ENCODE measurements at regions not wholly inside any gene's neighbourhood (a gene's known extent, or its start where the extent isn't known, plus 50 kb on each side); places are given as distances from the start of the nearest gene placed in this dataset.
"Not testable (repeated sequence)": the region's sequence is repeated elsewhere in the genome, so short reads cannot be mapped to it uniquely, and the experiment has no call there.

DNA sequence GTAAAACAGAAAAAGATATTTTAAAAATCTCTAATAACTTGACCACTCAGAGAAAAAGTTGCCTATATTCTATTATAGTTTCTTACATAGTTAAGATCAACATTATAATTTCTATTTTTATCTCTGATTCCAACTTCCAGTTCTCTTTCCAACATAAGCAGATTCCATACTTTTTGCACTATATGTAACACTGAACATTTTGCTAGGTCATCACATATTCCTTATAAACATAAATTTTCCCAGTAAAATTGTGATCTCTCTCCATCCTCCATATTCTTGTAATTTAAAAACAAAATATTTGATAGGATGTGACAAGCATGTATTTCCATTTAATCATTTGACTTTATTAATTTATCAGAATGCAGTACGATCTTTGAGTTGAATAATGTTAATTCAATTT, 170.4 kb upstream of the THSD7A start:
- Histone ChIP-seq H3K9me3 (ENCODE audit: low read length) (no peaks in the 10 kb centered on the region), H3K36me3 (ENCODE audit: insufficient read depth, low read length) (no peaks in the 10 kb centered on the region), H3K4me3 (ENCODE audit: low read depth in 1 of 2, low read length in 2 of 2) (no peak overlapping the region), H3K27me3 (ENCODE audit: control insufficient read depth in 1 of 2, insufficient read depth in 2 of 2, low read length in 2 of 2) (no peaks in the 10 kb centered on the region), H3K27ac (ENCODE audit: low read depth, low read length) (no peak overlapping the region), H3K9ac (ENCODE audit: low read length) (no peak overlapping the region), H3K4me1 (ENCODE audit: insufficient read depth, low read length) (no peaks in the 10 kb centered on the region)

GRCh38 chr7:12004581-12004980, 172.6 kb upstream of the THSD7A start:
- Histone ChIP-seq H3K27ac (ENCODE audit: low read depth, low read length) (no peak overlapping the region), H3K4me3 (ENCODE audit: low read depth in 1 of 2, low read length in 2 of 2) (no peak overlapping the region), H3K9ac (ENCODE audit: low read length) (no peak overlapping the region), H3K27me3 (ENCODE audit: control insufficient read depth in 1 of 2, insufficient read depth in 2 of 2, low read length in 2 of 2) (no peaks in the 10 kb centered on the region), H3K9me3 (ENCODE audit: low read length) (no peaks in the 10 kb centered on the region), H3K36me3 (ENCODE audit: insufficient read depth, low read length) (no peaks in the 10 kb centered on the region), H3K4me1 (ENCODE audit: insufficient read depth, low read length) (no peaks in the 10 kb centered on the region)

DNA sequence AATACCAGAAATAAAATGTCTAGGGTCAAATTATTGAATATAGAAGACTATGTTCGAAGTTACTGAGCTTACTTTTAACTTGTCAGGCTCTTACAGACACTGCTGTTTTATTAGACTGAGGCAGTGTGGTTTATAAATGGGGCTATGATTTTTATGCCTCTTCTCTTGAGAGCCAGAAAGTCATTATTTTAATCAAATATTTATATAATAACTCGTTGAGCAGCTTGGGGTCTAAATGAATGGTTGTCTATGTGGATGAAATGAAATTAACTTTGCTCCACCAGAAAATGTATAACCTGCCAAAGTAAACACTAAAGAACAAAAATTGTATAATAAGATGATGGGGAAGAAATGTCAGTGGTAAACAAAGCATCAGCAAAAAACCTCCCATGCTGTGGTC, 175.6 kb upstream of the THSD7A start:
- Histone ChIP-seq H3K4me1 (ENCODE audit: insufficient read depth, low read length) (no peaks in the 10 kb centered on the region), H3K27me3 (ENCODE audit: control insufficient read depth in 1 of 2, insufficient read depth in 2 of 2, low read length in 2 of 2) (no peaks in the 10 kb centered on the region), H3K36me3 (ENCODE audit: insufficient read depth, low read length) (no peaks in the 10 kb centered on the region), H3K9ac (ENCODE audit: low read length) (no peak overlapping the region), H3K9me3 (ENCODE audit: low read length) (no peaks in the 10 kb centered on the region), H3K27ac (ENCODE audit: low read depth, low read length) (no peak overlapping the region), H3K4me3 (ENCODE audit: low read depth in 1 of 2, low read length in 2 of 2) (no peak overlapping the region)

DNA sequence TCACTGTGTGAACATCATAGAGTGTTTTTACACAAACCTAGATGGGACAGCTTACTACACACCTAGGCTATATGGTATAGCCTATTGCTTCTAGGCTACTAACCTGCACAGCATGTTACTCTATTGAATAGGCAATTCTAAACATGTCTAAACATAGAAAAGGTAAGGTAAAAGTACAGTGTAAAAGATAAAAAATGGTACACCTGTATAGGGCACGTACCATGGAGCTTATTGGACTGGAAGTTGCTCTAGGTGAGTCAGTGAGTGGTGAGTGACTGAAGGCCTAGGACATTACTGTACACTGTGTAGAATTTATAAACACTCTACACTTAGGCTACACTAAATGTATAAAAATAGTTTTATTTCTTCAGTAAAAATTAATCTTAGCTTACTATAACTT, 182.0 kb upstream of the THSD7A start:
- H3K36me3 ChIP-seq (ENCODE audit: insufficient read depth, low read length) = no peaks in the 10 kb centered on the region
- no peaks in the 10 kb centered on the region for H3K9me3 ChIP-seq (ENCODE audit: low read length)
- H3K27me3 ChIP-seq (ENCODE audit: control insufficient read depth in 1 of 2, insufficient read depth in 2 of 2, low read length in 2 of 2) = no peaks in the 10 kb centered on the region
- no peak overlapping the region for H3K4me3 ChIP-seq (ENCODE audit: low read depth in 1 of 2, low read length in 2 of 2)
- H3K27ac ChIP-seq (ENCODE audit: low read depth, low read length) = no peak overlapping the region
- H3K4me1 ChIP-seq (ENCODE audit: insufficient read depth, low read length) = no peaks in the 10 kb centered on the region
- H3K9ac ChIP-seq (ENCODE audit: low read length) = no peak overlapping the region

GRCh38 chr7:12016439-12016838, 184.4 kb upstream of the THSD7A start:
- Histone ChIP-seq H3K4me3 (ENCODE audit: low read depth in 1 of 2, low read length in 2 of 2) (no peak overlapping the region), H3K4me1 (ENCODE audit: insufficient read depth, low read length) (no peaks in the 10 kb centered on the region), H3K27ac (ENCODE audit: low read depth, low read length) (no peak overlapping the region), H3K9me3 (ENCODE audit: low read length) (no peaks in the 10 kb centered on the region), H3K9ac (ENCODE audit: low read length) (no peak overlapping the region), H3K27me3 (ENCODE audit: control insufficient read depth in 1 of 2, insufficient read depth in 2 of 2, low read length in 2 of 2) (no peaks in the 10 kb centered on the region), H3K36me3 (ENCODE audit: insufficient read depth, low read length) (no peaks in the 10 kb centered on the region)

- Histone ChIP-seq H3K27me3 (ENCODE audit: control insufficient read depth in 1 of 2, insufficient read depth in 2 of 2, low read length in 2 of 2) (no peaks in the 10 kb centered on the region), H3K9me3 (ENCODE audit: low read length) (no peaks in the 10 kb centered on the region), H3K36me3 (ENCODE audit: insufficient read depth, low read length) (no peaks in the 10 kb centered on the region), H3K4me1 (ENCODE audit: insufficient read depth, low read length) (no peaks in the 10 kb centered on the region), H3K4me3 (ENCODE audit: low read depth in 1 of 2, low read length in 2 of 2) (no peak overlapping the region), H3K9ac (ENCODE audit: low read length) (no peak overlapping the region), H3K27ac (ENCODE audit: low read depth, low read length) (no peak overlapping the region)
Measured at GRCh38 chr7:12017046-12017445, 185.0 kb upstream of the THSD7A start.

- H3K27ac ChIP-seq (ENCODE audit: low read depth, low read length); H3K9ac ChIP-seq (ENCODE audit: low read length); H3K27me3 ChIP-seq (ENCODE audit: control insufficient read depth in 1 of 2, insufficient read depth in 2 of 2, low read length in 2 of 2); H3K36me3 ChIP-seq (ENCODE audit: insufficient read depth, low read length); H3K4me1 ChIP-seq (ENCODE audit: insufficient read depth, low read length); H3K4me3 ChIP-seq (ENCODE audit: low read depth in 1 of 2, low read length in 2 of 2); H3K9me3 ChIP-seq (ENCODE audit: low read length): not testable (repeated sequence)
Measured at GRCh38 chr7:12022011-12022410, 189.1 kb upstream of the TMEM106B start.

GRCh38 chr7:12025246-12025645, 185.8 kb upstream of the TMEM106B start:
- H3K4me3 ChIP-seq (ENCODE audit: low read depth in 1 of 2, low read length in 2 of 2) = no peak overlapping the region
- no peak overlapping the region for H3K9ac ChIP-seq (ENCODE audit: low read length)
- no peaks in the 10 kb centered on the region for H3K27me3 ChIP-seq (ENCODE audit: control insufficient read depth in 1 of 2, insufficient read depth in 2 of 2, low read length in 2 of 2)
- no peaks in the 10 kb centered on the region for H3K4me1 ChIP-seq (ENCODE audit: insufficient read depth, low read length)
- H3K27ac ChIP-seq (ENCODE audit: low read depth, low read length) = no peak overlapping the region
- no peaks in the 10 kb centered on the region for H3K9me3 ChIP-seq (ENCODE audit: low read length)
- no peaks in the 10 kb centered on the region for H3K36me3 ChIP-seq (ENCODE audit: insufficient read depth, low read length)

DNA sequence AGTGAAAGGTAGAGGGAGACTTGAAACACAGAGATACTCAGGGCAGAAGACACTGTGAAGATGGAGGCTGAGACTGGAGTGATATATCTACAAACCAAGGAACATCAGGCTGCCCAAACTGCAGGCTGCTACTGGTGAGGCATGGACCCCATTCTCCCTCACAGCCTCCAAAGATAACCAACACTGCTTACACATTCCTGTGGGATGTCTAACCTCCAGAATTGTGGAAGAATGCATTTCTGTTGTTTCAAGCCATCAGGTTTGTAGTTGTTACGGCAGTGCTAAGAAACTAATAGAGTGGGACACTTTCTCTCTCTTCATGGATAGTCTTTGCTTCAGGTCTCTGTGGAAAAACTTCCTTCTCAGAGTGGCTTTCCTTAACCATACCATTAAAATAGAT, 182.6 kb upstream of the TMEM106B start:
- no peaks in the 10 kb centered on the region for H3K36me3 ChIP-seq (ENCODE audit: insufficient read depth, low read length)
- no peaks in the 10 kb centered on the region for H3K27me3 ChIP-seq (ENCODE audit: control insufficient read depth in 1 of 2, insufficient read depth in 2 of 2, low read length in 2 of 2)
- H3K9ac ChIP-seq (ENCODE audit: low read length) = no peak overlapping the region
- H3K9me3 ChIP-seq (ENCODE audit: low read length) = no peaks in the 10 kb centered on the region
- H3K27ac ChIP-seq (ENCODE audit: low read depth, low read length) = no peak overlapping the region
- H3K4me3 ChIP-seq (ENCODE audit: low read depth in 1 of 2, low read length in 2 of 2) = no peak overlapping the region
- H3K4me1 ChIP-seq (ENCODE audit: insufficient read depth, low read length) = no peaks in the 10 kb centered on the region

GRCh38 chr7:12030116-12030515, 181.0 kb upstream of the TMEM106B start:
- H3K27me3 ChIP-seq (ENCODE audit: control insufficient read depth in 1 of 2, insufficient read depth in 2 of 2, low read length in 2 of 2) = no peaks in the 10 kb centered on the region
- no peaks in the 10 kb centered on the region for H3K4me1 ChIP-seq (ENCODE audit: insufficient read depth, low read length)
- no peaks in the 10 kb centered on the region for H3K9me3 ChIP-seq (ENCODE audit: low read length)
- H3K9ac ChIP-seq (ENCODE audit: low read length) = no peak overlapping the region
- no peak overlapping the region for H3K4me3 ChIP-seq (ENCODE audit: low read depth in 1 of 2, low read length in 2 of 2)
- no peak overlapping the region for H3K27ac ChIP-seq (ENCODE audit: low read depth, low read length)
- H3K36me3 ChIP-seq (ENCODE audit: insufficient read depth, low read length) = no peaks in the 10 kb centered on the region

DNA sequence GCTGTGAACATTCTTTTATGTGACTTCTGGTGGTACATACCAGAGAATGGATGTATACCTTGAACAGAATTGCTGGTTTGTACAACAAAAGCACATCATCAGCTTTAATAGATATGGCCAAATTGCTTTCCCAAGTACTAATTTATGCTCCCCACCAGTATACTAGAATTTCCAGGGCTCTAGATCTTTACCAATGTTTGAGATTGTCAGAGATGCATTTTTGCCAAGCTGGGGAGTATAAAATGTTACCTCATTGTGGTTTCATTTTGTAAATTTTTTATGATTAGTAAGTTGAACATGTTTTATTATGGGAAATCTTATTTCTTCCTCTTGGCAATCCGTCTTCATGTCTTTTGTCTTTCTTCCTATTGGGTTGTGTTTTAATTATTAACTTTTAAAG, 179.9 kb upstream of the TMEM106B start:
- Histone ChIP-seq H3K27ac (ENCODE audit: low read depth, low read length) (no peak overlapping the region), H3K27me3 (ENCODE audit: control insufficient read depth in 1 of 2, insufficient read depth in 2 of 2, low read length in 2 of 2) (no peaks in the 10 kb centered on the region), H3K36me3 (ENCODE audit: insufficient read depth, low read length) (no peaks in the 10 kb centered on the region), H3K9me3 (ENCODE audit: low read length) (no peaks in the 10 kb centered on the region), H3K4me1 (ENCODE audit: insufficient read depth, low read length) (no peaks in the 10 kb centered on the region), H3K4me3 (ENCODE audit: low read depth in 1 of 2, low read length in 2 of 2) (no peak overlapping the region), H3K9ac (ENCODE audit: low read length) (no peak overlapping the region)

- Histone ChIP-seq H3K27me3 (ENCODE audit: control insufficient read depth in 1 of 2, insufficient read depth in 2 of 2, low read length in 2 of 2) (no peaks in the 10 kb centered on the region), H3K9ac (ENCODE audit: low read length) (no peak overlapping the region), H3K36me3 (ENCODE audit: insufficient read depth, low read length) (no peaks in the 10 kb centered on the region), H3K9me3 (ENCODE audit: low read length) (no peaks in the 10 kb centered on the region), H3K27ac (ENCODE audit: low read depth, low read length) (no peak overlapping the region), H3K4me3 (ENCODE audit: low read depth in 1 of 2, low read length in 2 of 2) (no peak overlapping the region), H3K4me1 (ENCODE audit: insufficient read depth, low read length) (no peaks in the 10 kb centered on the region)
Measured at GRCh38 chr7:12031638-12032037, 179.5 kb upstream of the TMEM106B start.

Data from muscle layer of colon (tissue), 2 donors.